Tibial artery (tissue), 4 donors: ENCODE measurements at regions not wholly inside any gene's neighbourhood (a gene's known extent, or its start where the extent isn't known, plus 50 kb on each side); places are given as distances from the start of the nearest gene placed in this dataset.
"Not testable (repeated sequence)": the region's sequence is repeated elsewhere in the genome, so short reads cannot be mapped to it uniquely, and the experiment has no call there.

Experiments
- DNase-seq, 2 donors: peaks; one replicate each; pipeline ENCODE4 v3.0.0-alpha.2; 2019
- H3K27ac ChIP-seq, 2 donors: fragments of 200-600 bp; sonication (generic) in 1 of 2; 1 replicate in 1 of 2; 2 replicates in 1 of 2; pipeline ENCODE4 v1.5.1; 2018 to 2019; ENCODE audit warnings: mild to moderate bottlenecking in 1 of 2
- H3K27me3 ChIP-seq, 2 donors: fragments of 200-600 bp; sonication (generic) in 1 of 2; one replicate each; pipeline versions ENCODE4 v1.5.1 to v1.6.0; 2016 to 2019
- H3K36me3 ChIP-seq, 3 donors: fragments of 200-600 bp; sonication (generic) in 2 of 3; one replicate each; pipeline ENCODE4 v1.5.1; 2016 to 2019; ENCODE audit warnings: mild to moderate bottlenecking in 2 of 3
- H3K4me1 ChIP-seq, 4 donors: fragments of 200-600 bp; sonication (generic) in 2 of 4; 1 replicate in 3 of 4; 2 replicates in 1 of 4; pipeline ENCODE4 v1.5.1; 2016 to 2019
- H3K4me3 ChIP-seq, 2 donors: fragments of 200-600 bp; sonication (generic) in 1 of 2; 1 replicate in 1 of 2; 2 replicates in 1 of 2; pipeline ENCODE4 v1.5.1; 2018 to 2019; ENCODE audit warnings: mild to moderate bottlenecking in 2 of 2
- H3K9me3 ChIP-seq, 3 donors: fragments of 200-600 bp; sonication (generic) in 1 of 3; one replicate each; pipeline ENCODE4 v1.5.1; 2016 to 2019
- CTCF ChIP-seq, 2 experiments: fragments of 200-600 bp in 1 of 2; fragments of 450-650 bp in 1 of 2; IDR thresholded peaks; one replicate each; pipeline ENCODE4 v1.5.1; 2017 to 2019; ENCODE audit warnings: antibody characterized with exemption in 2 of 2, mild to moderate bottlenecking in 1 of 2, moderate library complexity in 1 of 2
- intact Hi-C: fragments of 100-400 bp; cut with DNase I; formaldehyde crosslinking; loops from one replicate; pipeline ENCODE4 v1.15.0; 2023; ENCODE audit warnings: low total_unique reads

DNA sequence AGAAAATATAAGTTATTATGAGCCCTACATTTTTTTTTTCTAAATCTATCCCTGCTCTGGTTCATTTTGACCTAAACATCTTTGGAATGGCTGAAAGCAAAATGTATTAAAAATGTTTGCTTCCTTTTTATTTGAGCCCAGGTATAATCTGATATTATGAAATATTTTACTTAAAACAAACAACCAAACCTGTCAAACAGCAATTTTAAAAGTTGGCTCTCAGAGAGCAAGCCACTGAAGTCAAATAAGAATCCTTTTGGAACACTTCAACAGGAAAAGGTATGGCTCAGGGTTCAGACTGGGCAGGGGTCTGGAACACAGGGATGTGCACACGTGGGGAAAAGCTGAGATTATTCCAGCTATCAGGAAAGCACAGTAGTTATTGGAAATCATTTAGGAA, 782.9 kb downstream of the CCSER2 start:
- H3K9me3 ChIP-seq = no peaks in the 10 kb centered on the region
- intact Hi-C loops = no loop called here

GRCh38 chr10:85124603-85125051, 796.2 kb downstream of the CCSER2 start:
- no peaks in the 10 kb centered on the region for H3K27me3 ChIP-seq
- H3K4me3 ChIP-seq = no peak overlapping the region
- no peak for DNase-seq
- no peak overlapping the region for H3K27ac ChIP-seq
- no peaks in the 10 kb centered on the region for H3K9me3 ChIP-seq
- intact Hi-C loops = no loop called here
- no peaks in the 10 kb centered on the region for H3K4me1 ChIP-seq
- no peak for TF ChIP-seq CTCF (IDR thresholded peaks at IDR 0.05)
- H3K36me3 ChIP-seq = no peaks in the 10 kb centered on the region

More for the DNA sequence above, 782.9 kb downstream of the CCSER2 start:
- Histone ChIP-seq H3K27ac (no peak overlapping the region), H3K36me3 (no peaks in the 10 kb centered on the region), H3K27me3 (no peaks in the 10 kb centered on the region), H3K4me1 (no peaks in the 10 kb centered on the region), H3K4me3 (no peak overlapping the region)
- no peak for TF ChIP-seq CTCF (IDR thresholded peaks at IDR 0.05)
- DNase-seq = no peak

- H3K36me3 ChIP-seq = no peaks in the 10 kb centered on the region
- no peaks in the 10 kb centered on the region for H3K27me3 ChIP-seq
- no peaks in the 10 kb centered on the region for H3K4me1 ChIP-seq
- intact Hi-C loops = no loop called here
- no peak for TF ChIP-seq CTCF (IDR thresholded peaks at IDR 0.05)
- H3K9me3 ChIP-seq = no peaks in the 10 kb centered on the region
- DNase-seq = no peak
- no peak overlapping the region for H3K27ac ChIP-seq
- H3K4me3 ChIP-seq = no peak overlapping the region
These were observed 808.9 kb downstream of the CCSER2 start for GRCh38 chr10:85137253-85137652.

- DNase-seq = no peak
- no peak overlapping the region for H3K4me3 ChIP-seq
- no peaks in the 10 kb centered on the region for H3K4me1 ChIP-seq
- no peak overlapping the region for H3K27ac ChIP-seq
- no peak for TF ChIP-seq CTCF (IDR thresholded peaks at IDR 0.05)
- H3K9me3 ChIP-seq = no peaks in the 10 kb centered on the region
- no peaks in the 10 kb centered on the region for H3K27me3 ChIP-seq
- H3K36me3 ChIP-seq = no peaks in the 10 kb centered on the region
- intact Hi-C loops = no loop called here
These were observed 809.7 kb downstream of the CCSER2 start for GRCh38 chr10:85138046-85138445.

- no peaks in the 10 kb centered on the region for H3K36me3 ChIP-seq
- H3K9me3 ChIP-seq = no peaks in the 10 kb centered on the region
- no peak for TF ChIP-seq CTCF (IDR thresholded peaks at IDR 0.05)
- no peaks in the 10 kb centered on the region for H3K27me3 ChIP-seq
- H3K4me1 ChIP-seq = no peaks in the 10 kb centered on the region
- DNase-seq = no peak
- no peak overlapping the region for H3K4me3 ChIP-seq
- no peak overlapping the region for H3K27ac ChIP-seq
- intact Hi-C loops = no loop called here
These were observed 810.7 kb downstream of the CCSER2 start for GRCh38 chr10:85139124-85139523.

DNA sequence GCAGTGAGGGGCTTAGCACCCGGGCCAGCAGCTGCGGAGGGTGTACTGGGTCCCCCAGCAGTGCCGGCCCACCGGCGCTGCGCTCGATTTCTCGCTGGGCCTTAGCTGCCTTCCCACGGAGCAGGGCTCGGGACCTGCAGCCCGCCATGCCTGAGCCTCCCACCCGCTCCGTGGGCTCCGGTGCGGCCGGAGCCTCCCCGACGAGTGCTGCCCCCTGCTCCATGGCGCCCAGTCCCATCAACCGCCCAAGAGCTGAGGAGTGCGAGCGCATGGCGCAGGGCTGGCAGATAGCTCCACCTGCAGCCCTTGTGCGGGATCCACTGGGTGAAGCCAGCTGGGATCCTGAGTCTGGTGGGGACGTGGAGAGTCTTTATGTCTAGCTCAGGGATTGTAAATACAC, 813.1 kb downstream of the CCSER2 start:
- H3K27ac ChIP-seq, intact Hi-C loops, H3K4me3 ChIP-seq, H3K4me1 ChIP-seq, H3K36me3 ChIP-seq, H3K27me3 ChIP-seq, H3K9me3 ChIP-seq, DNase-seq: not testable (repeated sequence)
